Fibroblast of mammary gland (primary cell): ENCODE measurements at regions not wholly inside any gene's neighbourhood (a gene's known extent, or its start where the extent isn't known, plus 50 kb on each side); places are given as distances from the start of the nearest gene placed in this dataset.

Experiments used
- DNase-seq: peaks from one replicate; pipeline ENCODE4 v3.0.0-alpha.2; 2010; ENCODE audit warnings: low read depth
- H3K4me3 ChIP-seq: 2 replicates; pipeline ENCODE4 v1.5.1; 2011; ENCODE audit warnings: low read depth, mild to moderate bottlenecking, low read length, moderate library complexity; ENCODE audit not compliant: control insufficient read depth
- CTCF ChIP-seq: conservative IDR thresholded peaks from 2 replicates; pipeline ENCODE4 v1.5.1; 2011; ENCODE audit warnings: low read depth, low read length, inconsistent platforms; ENCODE audit not compliant: control insufficient read depth, insufficient read depth

- H3K4me3 ChIP-seq: no peak overlapping the region
- no peak for DNase-seq
- no peak for TF ChIP-seq CTCF
Measured at GRCh38 chr18:78021196-78021595, 771.5 kb downstream of the GALR1 start.

GRCh38 chr18:78031589-78031988, 781.9 kb downstream of the GALR1 start:
- no peak overlapping the region for H3K4me3 ChIP-seq
- TF ChIP-seq CTCF: no peak
- no peak for DNase-seq

GRCh38 chr18:78031991-78032390, 782.3 kb downstream of the GALR1 start:
- no peak for TF ChIP-seq CTCF
- H3K4me3 ChIP-seq: no peak overlapping the region
- no peak for DNase-seq

GRCh38 chr18:78032574-78032973, 782.9 kb downstream of the GALR1 start:
- TF ChIP-seq CTCF: no peak
- H3K4me3 ChIP-seq: no peak overlapping the region
- no peak for DNase-seq

- DNase-seq: no peak
- H3K4me3 ChIP-seq: no peak overlapping the region
- no peak for TF ChIP-seq CTCF
Measured at GRCh38 chr18:78034755-78035154, 785.1 kb downstream of the GALR1 start.

- no peak for DNase-seq
- H3K4me3 ChIP-seq: no peak overlapping the region
- no peak for TF ChIP-seq CTCF
Measured at GRCh38 chr18:78041218-78041617, 791.6 kb downstream of the GALR1 start.

- no peak overlapping the region for H3K4me3 ChIP-seq
- no peak for TF ChIP-seq CTCF
- DNase-seq: no peak
Measured at GRCh38 chr18:78046631-78047030, 797.0 kb downstream of the GALR1 start.
